Kasumi-1 (cell line): ENCODE measurements at regions not wholly inside any gene's neighbourhood (a gene's known extent, or its start where the extent isn't known, plus 50 kb on each side); places are given as distances from the start of the nearest gene placed in this dataset.
"Not testable (repeated sequence)": the region's sequence is repeated elsewhere in the genome, so short reads cannot be mapped to it uniquely, and the experiment has no call there.

ENCODE experiments used
- DNase-seq, 2 experiments: peaks; one replicate each; lab custom pipeline; 2025; lab: John Stamatoyannopoulos, UW

DNA sequence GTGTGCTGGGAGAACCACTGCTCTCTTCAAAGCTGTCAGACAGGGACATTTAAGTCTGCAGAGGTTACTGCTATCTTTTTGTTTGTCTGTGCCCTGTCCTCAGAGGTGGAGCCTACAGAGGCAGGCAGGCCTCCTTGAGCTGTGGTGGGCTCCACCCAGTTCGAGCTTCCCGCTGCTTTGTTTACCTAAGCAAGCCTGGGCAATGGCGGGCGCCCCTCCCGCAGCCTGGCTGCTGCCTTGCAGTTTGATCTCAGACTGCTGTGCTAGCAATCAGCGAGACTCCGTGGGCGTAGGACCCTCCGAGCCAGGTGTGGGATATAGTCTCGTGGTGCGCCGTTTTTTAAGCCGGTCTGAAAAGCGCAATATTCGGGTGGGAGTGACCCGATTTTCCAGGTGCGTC lies 164.0 kb downstream of the HRH4 start:
- DNase-seq: not testable (repeated sequence)

GRCh38 chr18:24627644-24628315 lies 167.3 kb downstream of the HRH4 start:
- DNase-seq: no peak

DNA sequence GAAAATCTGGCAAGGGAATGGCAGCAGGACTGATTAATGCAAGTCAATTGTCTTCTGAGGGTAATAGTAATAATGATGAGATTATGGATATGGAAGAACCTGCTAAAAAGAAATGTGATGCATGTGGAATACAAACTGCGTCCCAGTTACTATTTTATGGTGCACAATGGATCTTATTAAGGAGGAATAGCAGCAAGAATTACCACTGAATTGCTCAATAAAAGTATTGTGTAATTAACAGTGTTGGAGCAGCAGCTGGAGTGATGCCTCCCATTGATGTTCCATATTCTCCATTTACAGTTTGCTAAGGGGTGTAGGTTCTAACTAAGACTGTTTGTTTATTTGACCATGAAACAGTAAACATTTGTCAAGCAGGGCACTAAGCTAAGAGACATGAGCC lies 167.9 kb downstream of the HRH4 start:
- DNase-seq: no peak

GRCh38 chr18:24629921-24630320 lies 169.5 kb downstream of the HRH4 start:
- DNase-seq: no peak

DNA sequence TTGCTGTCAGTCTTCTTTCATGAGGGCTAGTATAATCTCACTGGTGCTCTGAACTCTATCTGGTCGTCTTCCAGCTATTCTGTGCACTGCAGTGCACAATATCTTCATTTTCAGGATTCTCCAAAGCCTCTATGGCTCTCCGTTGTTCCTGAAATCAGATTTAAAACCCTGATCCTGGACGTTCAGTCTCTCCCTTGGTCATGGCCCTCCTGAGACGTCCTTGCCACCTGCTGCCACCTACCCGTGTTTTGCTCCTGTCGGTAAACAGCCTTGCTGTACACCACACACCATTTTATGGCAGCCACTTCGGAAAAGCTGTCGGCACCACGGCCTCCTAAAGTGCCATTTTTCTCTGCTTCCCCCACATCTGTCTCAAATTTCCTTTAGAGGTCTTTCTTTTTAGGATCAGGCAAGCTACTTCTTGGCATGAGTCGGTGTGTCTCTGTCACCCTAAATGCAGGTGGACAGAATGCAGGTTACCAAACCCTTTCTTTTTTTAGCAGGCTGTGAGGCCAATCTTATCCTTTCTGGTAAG lies 170.0 kb downstream of the HRH4 start:
- no peak for DNase-seq

- peak; percentile 57 to 67 for DNase-seq
Observed at GRCh38 chr18:24631243-24632025, 171.0 kb downstream of the HRH4 start.

DNA sequence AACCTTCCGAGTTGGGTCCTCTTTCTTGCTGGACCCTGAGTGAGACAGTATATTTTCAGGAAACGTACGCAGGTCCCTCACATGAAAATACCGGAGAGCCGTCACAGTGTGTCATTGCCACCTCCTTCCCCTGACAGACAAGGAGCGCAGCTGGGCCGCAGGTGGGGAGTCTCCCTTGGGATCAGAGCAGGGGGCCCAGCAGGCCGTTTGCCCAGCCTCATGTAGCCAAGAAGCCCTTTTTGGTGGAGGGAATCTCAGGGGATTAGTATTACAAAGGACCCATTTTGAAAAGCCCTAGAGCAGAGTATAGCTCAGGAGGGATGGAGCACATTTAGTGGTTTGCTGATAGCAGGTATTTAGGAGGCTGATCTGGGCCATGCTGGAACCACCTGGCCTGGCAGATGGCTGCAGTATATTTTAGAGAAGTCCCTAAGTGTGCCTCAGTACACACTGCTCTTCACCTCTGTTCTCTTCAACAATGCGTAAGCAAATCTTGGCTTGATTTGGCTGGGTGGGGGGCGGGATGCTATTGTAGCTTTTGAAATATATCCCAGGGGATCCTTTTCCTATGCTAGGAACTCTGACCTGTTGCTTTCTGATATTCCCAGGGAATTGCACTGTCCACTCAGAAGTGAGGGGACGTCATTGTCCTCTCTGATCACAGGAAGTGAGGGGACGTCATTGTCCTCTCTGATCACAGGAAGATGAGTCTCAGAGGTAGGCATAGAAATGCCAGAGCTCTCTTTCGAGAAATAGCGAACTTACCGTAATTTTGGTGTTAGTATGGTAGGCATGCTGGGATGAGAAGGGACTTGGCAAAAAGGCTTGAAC lies 171.9 kb downstream of the HRH4 start:
- no peak for DNase-seq

GRCh38 chr18:24633121-24633520 lies 172.7 kb downstream of the HRH4 start:
- no peak for DNase-seq

GRCh38 chr18:24649571-24649970 lies 189.1 kb downstream of the HRH4 start:
- DNase-seq: no peak

GRCh38 chr18:24651434-24651833 lies 191.0 kb downstream of the HRH4 start:
- DNase-seq: no peak

DNA sequence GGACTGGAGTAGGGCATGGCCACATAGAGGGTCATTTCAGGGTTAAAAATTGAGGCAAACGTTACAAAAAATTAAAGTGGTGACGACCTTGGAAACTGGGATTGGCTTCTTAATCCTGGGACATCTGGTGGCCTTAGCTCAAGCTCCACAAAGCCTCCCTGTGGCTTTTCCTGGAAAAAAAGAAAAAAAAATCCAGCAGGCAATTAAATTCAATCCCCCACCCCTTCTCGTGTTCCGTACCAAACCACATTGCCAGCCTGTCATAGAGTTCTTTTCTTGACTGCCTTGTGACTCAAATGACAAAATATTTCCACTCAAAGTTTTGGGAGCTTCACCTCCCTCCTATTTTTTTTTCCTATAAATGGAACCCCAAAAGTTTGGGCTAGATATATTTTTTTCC lies 195.6 kb downstream of the HRH4 start:
- no peak for DNase-seq

DNA sequence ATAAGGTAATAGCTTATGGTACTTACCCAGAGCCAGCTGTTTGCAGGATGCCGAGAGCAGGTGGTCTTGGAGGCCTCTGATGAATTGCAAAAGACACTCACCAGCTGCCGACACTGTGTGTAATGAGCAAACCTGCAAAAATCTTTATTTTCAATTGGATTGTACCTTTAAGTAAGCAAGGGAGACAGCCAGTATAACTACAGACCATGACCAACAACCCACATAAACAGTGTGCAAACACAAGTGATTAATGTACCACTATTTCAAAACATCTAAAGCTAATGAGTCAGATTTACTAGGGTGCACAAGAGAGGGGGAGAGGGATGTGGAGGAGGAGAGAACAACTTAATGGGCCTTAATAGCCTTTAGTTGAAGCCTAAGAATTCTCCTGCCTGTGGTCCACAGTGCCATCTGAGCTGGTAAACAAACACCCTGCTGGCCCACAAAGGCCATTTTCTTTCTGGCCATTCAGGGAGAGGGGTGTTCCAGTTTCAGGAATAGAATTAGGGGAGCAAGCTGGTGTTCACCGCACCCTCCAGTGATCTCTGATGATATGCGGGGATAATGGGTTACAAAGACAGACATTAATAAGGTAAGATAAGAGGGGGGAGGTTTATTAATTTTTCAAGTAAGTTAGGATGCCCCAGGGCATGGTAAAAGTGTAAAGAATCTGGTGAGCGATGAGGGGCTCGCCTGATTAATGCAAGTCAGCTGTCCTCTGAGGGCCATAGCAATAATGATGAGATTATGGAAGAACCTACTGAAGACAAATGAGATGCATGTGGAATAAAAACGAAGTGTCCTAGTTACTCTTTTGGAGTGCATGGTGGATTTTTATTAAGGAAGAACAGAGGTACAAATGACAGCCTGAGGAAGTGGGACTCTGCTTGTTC lies 196.4 kb downstream of the HRH4 start:
- DNase-seq: no peak

- peak; percentile 49 to 55 for DNase-seq
Observed at GRCh38 chr18:24657444-24657842, 197.0 kb downstream of the HRH4 start.

DNA sequence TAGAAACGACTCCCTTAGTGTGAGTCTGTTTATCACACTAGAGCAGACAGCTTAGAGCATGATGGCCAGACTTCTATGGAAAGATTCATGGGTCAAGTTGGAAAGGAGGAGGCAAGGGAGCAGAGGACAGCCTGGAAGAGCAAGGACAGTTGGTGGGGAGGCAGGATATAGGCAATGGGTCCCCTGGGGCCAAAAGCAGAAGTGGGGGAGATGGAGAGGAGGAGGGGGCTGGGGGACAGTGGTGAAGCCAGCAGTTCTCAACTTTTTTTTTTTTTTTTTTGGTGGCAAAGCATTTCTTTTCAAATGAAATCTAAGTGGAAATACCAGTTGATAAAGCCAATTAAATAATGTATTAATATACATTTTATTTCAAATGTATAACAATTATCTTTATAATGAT lies 197.9 kb downstream of the HRH4 start:
- no peak for DNase-seq

- no peak for DNase-seq
Observed at GRCh38 chr18:24659827-24660720, 199.6 kb downstream of the HRH4 start.

DNA sequence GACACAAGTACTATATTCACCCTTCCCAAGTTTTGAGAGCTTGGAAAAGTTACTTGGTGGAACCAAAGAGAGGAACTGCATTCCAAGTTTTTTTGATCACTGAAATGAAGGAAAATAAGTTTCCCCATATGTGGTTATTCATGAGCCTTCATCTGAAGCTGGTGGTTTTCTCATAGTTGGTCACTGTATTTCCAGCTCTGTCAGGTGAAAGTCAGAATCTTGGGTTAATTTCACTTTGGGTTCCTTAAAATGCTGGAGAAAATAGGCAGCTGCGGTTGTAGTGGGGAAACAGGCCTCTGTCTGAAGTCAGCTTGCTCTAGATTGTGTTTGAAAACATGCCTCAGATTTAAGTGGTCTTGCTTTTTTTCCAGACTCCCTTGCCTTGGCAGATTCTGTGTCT lies 200.5 kb downstream of the HRH4 start:
- no peak for DNase-seq

GRCh38 chr18:24662412-24662821 lies 202.0 kb downstream of the HRH4 start:
- no peak for DNase-seq

- no peak for DNase-seq
Observed at GRCh38 chr18:24663026-24663425, 202.6 kb downstream of the HRH4 start.

DNA sequence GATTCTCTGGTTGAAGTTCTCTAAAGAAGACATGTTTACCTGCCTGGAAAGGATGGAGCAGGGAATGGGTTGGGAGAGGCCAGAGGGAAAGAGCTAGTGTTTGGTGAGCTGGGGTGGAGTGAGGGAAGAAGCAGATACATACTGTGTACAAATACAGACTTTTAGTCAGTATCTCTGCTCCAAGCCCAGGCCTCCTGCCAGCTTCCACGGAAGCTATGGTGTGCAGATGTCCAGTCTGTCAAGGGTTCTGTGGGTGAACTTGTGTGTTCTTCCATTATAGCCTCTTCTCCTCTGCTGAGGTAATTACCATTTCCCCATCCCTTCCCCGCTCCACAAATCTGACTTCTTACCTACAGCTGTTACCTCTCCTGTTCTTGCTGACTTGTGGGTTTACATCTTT lies 208.6 kb downstream of the HRH4 start:
- no peak for DNase-seq

DNA sequence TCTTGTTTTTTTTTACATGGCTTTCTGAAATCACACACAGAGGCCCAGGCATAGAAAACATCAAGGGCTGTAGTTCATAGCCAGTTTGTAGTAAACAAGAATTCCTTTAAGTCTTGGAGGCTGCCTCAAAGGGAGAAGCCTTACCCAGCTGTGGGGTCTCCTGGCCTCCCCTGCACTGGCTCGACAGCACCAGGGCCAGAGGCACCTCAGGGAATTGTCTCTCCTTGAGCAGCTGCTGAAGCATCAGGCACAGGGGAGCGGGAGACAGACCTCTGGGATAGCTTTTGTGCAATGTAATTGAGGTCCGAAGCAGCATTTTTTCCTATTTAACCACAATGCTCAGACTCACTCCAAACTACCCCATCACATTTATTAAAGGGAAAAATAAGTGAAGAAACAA lies 209.1 kb downstream of the HRH4 start:
- no peak for DNase-seq
